ENCODE measurements at regions not wholly inside any gene's neighbourhood (a gene's known extent, or its start where the extent isn't known, plus 50 kb on each side); places are given as distances from the start of the nearest gene placed in this dataset.

- ChIA-PET POLR2A (no interaction called here), CTCF (interaction anchor here (0.9 kb wide), 1 partner anchor 15 kb away, joined by 4 read pairs; no protein-coding TSS in a partner anchor)
- ATAC-seq (no peak), DNase-seq (ENCODE audit: low read depth in 1 of 2, low spot score in 1 of 2) (no peak), FAIRE-seq (no peak)
- TF ChIP-seq MAX (IDR thresholded peaks at IDR 0.05), result no peak
- TF ChIP-seq USF2 (IDR thresholded peaks at IDR 0.05), result no peak
- TF ChIP-seq MAZ (IDR thresholded peaks at IDR 0.05; ENCODE audit: borderline replicate concordance, low read depth, low read length), result no peak
- no peak for TF ChIP-seq TP53 (CRISPR knock-in tag; IDR thresholded peaks at IDR 0.05)
- TF ChIP-seq NR3C1 (IDR thresholded peaks at IDR 0.05), result no peak
- no peak for TF ChIP-seq EHMT2 (IDR thresholded peaks at IDR 0.05; ENCODE audit: low read depth)
- TF ChIP-seq JUN (IDR thresholded peaks at IDR 0.05), result no peak
- TF ChIP-seq TFCP2L1 (CRISPR knock-in tag; IDR thresholded peaks at IDR 0.05), result no peak
- H3K9me3 ChIP-seq, result no peaks in the 10 kb centered on the region
- no peak overlapping the region for H3K4me2 ChIP-seq
- no peak overlapping the region for H3K4me3 ChIP-seq
- H3K27ac ChIP-seq, result no peak overlapping the region
- H3K4me1 ChIP-seq, result no peaks in the 10 kb centered on the region
These were observed 93.4 kb downstream of the SLC5A7 start for GRCh38 chr2:108079736-108080135.

GRCh38 chr2:108080177-108080576, 93.9 kb downstream of the SLC5A7 start:
- Histone ChIP-seq H3K4me1 (no peaks in the 10 kb centered on the region), H3K4me3 (no peak overlapping the region), H3K27ac (no peak overlapping the region), H3K9me3 (no peaks in the 10 kb centered on the region), H3K4me2 (no peak overlapping the region)
- CTCF ChIA-PET, result interaction anchor here (0.9 kb wide), 1 partner anchor 15 kb away, joined by 4 read pairs; no protein-coding TSS in a partner anchor
- DNase-seq (ENCODE audit: low read depth in 1 of 2, low spot score in 1 of 2), result no peak
- ATAC-seq, result no peak
- POLR2A ChIA-PET, result no interaction called here
- no peak for FAIRE-seq
- WGBS (ENCODE audit: missing lambda C conversion rate), result 58% methylated on average over 1 of the region's 1 CpG
- TF ChIP-seq NPAS2 (CRISPR knock-in tag; IDR thresholded peaks at IDR 0.05; ENCODE audit: borderline replicate concordance) (no peak), RCOR1 (IDR thresholded peaks at IDR 0.05; ENCODE audit: low read depth, low read length) (no peak), REST (IDR thresholded peaks at IDR 0.05) (no peak)

- H3K9me3 ChIP-seq, result no peaks in the 10 kb centered on the region
- ChIA-PET CTCF (no interaction called here), POLR2A (no interaction called here)
- no peak for ATAC-seq
- TF ChIP-seq CHD4 (IDR thresholded peaks at IDR 0.05; ENCODE audit: borderline replicate concordance) (no peak), ZSCAN20 (CRISPR knock-in tag; IDR thresholded peaks at IDR 0.05) (no peak), HEYL (CRISPR knock-in tag; IDR thresholded peaks at IDR 0.05) (no peak), RCOR1 (IDR thresholded peaks at IDR 0.05; ENCODE audit: low read depth, low read length) (no peak), ATOH8 (CRISPR knock-in tag; IDR thresholded peaks at IDR 0.05; ENCODE audit: low read depth) (no peak)
- no peak overlapping the region for H3K27ac ChIP-seq
- DNase-seq (ENCODE audit: low read depth in 1 of 2, low spot score in 1 of 2), result no peak
- no peaks in the 10 kb centered on the region for H3K4me1 ChIP-seq
- H3K4me3 ChIP-seq, result no peak overlapping the region
- FAIRE-seq, result no peak
- H3K4me2 ChIP-seq, result no peak overlapping the region
- WGBS (ENCODE audit: missing lambda C conversion rate), result 0% methylated on average over 1 of the region's 1 CpG
These were observed 96.7 kb downstream of the SLC5A7 start for GRCh38 chr2:108082978-108083377.

- no peaks in the 10 kb centered on the region for H3K9me3 ChIP-seq
- H3K27ac ChIP-seq, result no peak overlapping the region
- ChIA-PET CTCF (no interaction called here), POLR2A (no interaction called here)
- WGBS (ENCODE audit: missing lambda C conversion rate), result 52% methylated on average over 3 of the region's 3 CpGs
- DNase-seq (ENCODE audit: low read depth in 1 of 2, low spot score in 1 of 2), result no peak
- TF ChIP-seq HES2 (IDR thresholded peaks at IDR 0.05) (no peak), KDM1A (IDR thresholded peaks at IDR 0.05; ENCODE audit: low read depth) (no peak), JUNB (IDR thresholded peaks at IDR 0.05) (no peak), ZFP36 (IDR thresholded peaks at IDR 0.05; ENCODE audit: borderline replicate concordance, partially characterized antibody) (no peak), ZC3H11A (IDR thresholded peaks at IDR 0.05) (no peak), HEYL (CRISPR knock-in tag; IDR thresholded peaks at IDR 0.05) (no peak)
- no peak overlapping the region for H3K4me3 ChIP-seq
- no peaks in the 10 kb centered on the region for H3K4me1 ChIP-seq
- H3K4me2 ChIP-seq, result no peak overlapping the region
- no peak for ATAC-seq
- no peak for FAIRE-seq
These were observed 98.0 kb downstream of the SLC5A7 start for GRCh38 chr2:108084311-108084710.
